ENCODE measurements at regions not wholly inside any gene's neighbourhood (a gene's known extent, or its start where the extent isn't known, plus 50 kb on each side); places are given as distances from the start of the nearest gene placed in this dataset.

GRCh38 chr7:116142374-116142773 is 68.0 kb upstream of the TES start:
- ATAC-seq (no peak), DNase-seq (no peak)
- intact Hi-C loops (cut with micrococcal nuclease) = no loop called here

- no peak for DNase-seq
Measured at GRCh38 chr7:116142850-116143249, 67.5 kb upstream of the TES start.

GRCh38 chr7:116145245-116145852 is 65.0 kb upstream of the TES start:
- DNase-seq = no peak
- intact Hi-C loops (cut with micrococcal nuclease) = no loop called here
- ATAC-seq = no peak

More at GRCh38 chr7:116142850-116143249, 67.5 kb upstream of the TES start:
- intact Hi-C loops (cut with micrococcal nuclease) = no loop called here
- ATAC-seq = no peak

- no peak for DNase-seq
- ATAC-seq = peak; percentile 57
Measured at GRCh38 chr7:116148108-116148507, 62.2 kb upstream of the TES start.

GRCh38 chr7:116148626-116149025 is 61.7 kb upstream of the TES start:
- intact Hi-C loops (cut with micrococcal nuclease) = no loop called here
- DNase-seq (no peak), ATAC-seq (no peak)

More at GRCh38 chr7:116148108-116148507, 62.2 kb upstream of the TES start:
- intact Hi-C loops (cut with micrococcal nuclease) = no loop called here

GRCh38 chr7:116150588-116150987 is 59.8 kb upstream of the TES start:
- DNase-seq (no peak), ATAC-seq (no peak)
- intact Hi-C loops (cut with micrococcal nuclease) = no loop called here

GRCh38 chr7:116152276-116152675 is 58.1 kb upstream of the TES start:
- ATAC-seq = no peak
- DNase-seq = no peak
- intact Hi-C loops (cut with micrococcal nuclease) = no loop called here

GRCh38 chr7:116153050-116153449 is 57.3 kb upstream of the TES start:
- no peak for ATAC-seq
- intact Hi-C loops (cut with micrococcal nuclease) = no loop called here
- DNase-seq = no peak

GRCh38 chr7:116159711-116160110 is 50.6 kb upstream of the TES start:
- ATAC-seq (no peak), DNase-seq (no peak)

More at GRCh38 chr7:116159711-116160110, 50.6 kb upstream of the TES start:
- intact Hi-C loops (cut with micrococcal nuclease) = no loop called here

All from left ventricle myocardium superior (tissue), 1 donor.